ENCODE measurements at regions not wholly inside any gene's neighbourhood (a gene's known extent, or its start where the extent isn't known, plus 50 kb on each side); places are given as distances from the start of the nearest gene placed in this dataset.

DNA sequence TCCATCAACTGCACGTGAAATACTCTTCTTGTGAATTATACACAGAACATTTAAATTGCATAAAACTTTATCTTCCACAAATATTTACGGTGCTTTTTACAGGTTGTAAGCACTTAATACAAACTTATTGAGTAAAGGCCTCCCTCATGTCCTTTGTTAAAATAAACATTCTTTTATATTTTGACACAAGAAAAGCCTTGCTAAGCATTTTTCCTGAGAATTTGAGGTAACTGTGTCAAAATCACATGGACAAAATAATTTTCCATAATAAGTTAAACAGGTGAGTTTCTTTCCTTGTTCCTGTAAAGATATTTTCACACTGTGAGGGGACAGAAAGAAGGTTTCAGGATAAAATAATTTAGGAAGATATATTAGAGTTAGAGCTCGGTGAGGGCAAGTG lies 1317.1 kb upstream of the ZEB2 start:
- DNase-seq (ENCODE audit: low read depth): no peak
- no peak overlapping the region for H3K4me3 ChIP-seq (ENCODE audit: low read depth, low read length)

DNA sequence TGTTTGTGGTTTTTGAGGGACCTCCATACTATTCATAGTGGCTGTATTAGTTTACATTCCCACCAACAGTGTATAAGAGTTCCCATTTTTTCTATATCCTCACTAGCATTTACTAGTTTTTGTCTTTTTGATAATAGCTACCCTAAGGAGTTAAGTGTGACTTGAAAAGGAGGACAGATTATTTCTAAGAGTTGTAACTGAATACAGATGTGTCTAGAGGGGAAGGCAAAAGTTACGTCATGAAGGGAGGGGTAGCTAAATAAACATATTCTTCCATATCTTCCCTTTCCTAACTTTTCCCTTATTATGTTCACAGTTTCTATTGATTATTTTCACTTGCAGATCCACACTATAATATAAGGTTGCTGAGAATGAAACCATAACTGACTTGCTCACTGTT lies 1315.7 kb upstream of the ZEB2 start:
- no peak for DNase-seq (ENCODE audit: low read depth)
- no peak overlapping the region for H3K4me3 ChIP-seq (ENCODE audit: low read depth, low read length)

DNA sequence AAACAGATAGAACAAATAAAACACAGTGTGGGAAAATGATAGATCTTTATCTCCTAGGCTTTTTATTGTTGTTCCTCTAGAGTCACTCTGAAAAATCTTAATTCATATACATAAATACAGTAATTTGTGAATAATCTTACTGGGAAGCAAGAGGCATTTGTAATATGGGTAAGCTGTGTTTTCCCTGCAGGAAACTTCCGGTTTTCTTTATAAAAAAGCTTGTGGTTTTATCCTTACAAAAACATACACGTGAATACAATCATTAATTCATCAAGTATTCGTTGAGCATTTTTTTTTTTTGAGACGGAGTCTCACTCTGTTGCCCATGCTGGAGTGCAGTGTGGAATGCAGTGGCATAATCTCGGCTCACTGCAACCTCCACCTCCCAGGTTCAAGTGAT lies 1312.8 kb upstream of the ZEB2 start:
- H3K4me3 ChIP-seq (ENCODE audit: low read depth, low read length): no peak overlapping the region
- no peak for DNase-seq (ENCODE audit: low read depth)

DNA sequence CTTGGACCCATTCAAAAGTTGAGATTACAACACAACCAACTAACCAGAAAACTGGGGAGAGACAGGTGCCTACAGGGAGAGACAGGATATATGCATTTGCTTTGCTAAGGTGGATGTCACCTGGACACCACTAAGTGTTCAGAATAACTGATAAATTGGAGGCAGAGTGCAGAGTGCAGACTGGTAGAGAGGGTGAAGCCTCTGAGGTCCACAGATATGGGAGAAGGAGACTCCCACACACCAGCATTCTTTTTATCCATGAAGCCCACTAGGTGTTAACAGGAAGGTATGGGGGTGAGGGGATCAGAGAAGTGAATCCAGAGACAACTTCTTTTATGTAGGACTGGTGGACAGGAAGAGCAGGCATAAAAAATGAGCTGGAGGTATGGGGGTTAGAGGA lies 1310.0 kb upstream of the ZEB2 start:
- no peak overlapping the region for H3K4me3 ChIP-seq (ENCODE audit: low read depth, low read length)
- no peak for DNase-seq (ENCODE audit: low read depth)

GRCh38 chr2:145827235-145827634 lies 1307.3 kb upstream of the ZEB2 start:
- no peak overlapping the region for H3K4me3 ChIP-seq (ENCODE audit: low read depth, low read length)
- DNase-seq (ENCODE audit: low read depth): no peak

- H3K4me3 ChIP-seq (ENCODE audit: low read depth, low read length): no peak overlapping the region
- DNase-seq (ENCODE audit: low read depth): no peak
These were observed 1304.5 kb upstream of the ZEB2 start for GRCh38 chr2:145824384-145824783.

GRCh38 chr2:145822892-145823534 lies 1303.1 kb upstream of the ZEB2 start:
- DNase-seq (ENCODE audit: low read depth): no peak
- H3K4me3 ChIP-seq (ENCODE audit: low read depth, low read length): no peak overlapping the region

GRCh38 chr2:145820651-145821050 lies 1300.7 kb upstream of the ZEB2 start:
- H3K4me3 ChIP-seq (ENCODE audit: low read depth, low read length): no peak overlapping the region
- DNase-seq (ENCODE audit: low read depth): no peak

DNA sequence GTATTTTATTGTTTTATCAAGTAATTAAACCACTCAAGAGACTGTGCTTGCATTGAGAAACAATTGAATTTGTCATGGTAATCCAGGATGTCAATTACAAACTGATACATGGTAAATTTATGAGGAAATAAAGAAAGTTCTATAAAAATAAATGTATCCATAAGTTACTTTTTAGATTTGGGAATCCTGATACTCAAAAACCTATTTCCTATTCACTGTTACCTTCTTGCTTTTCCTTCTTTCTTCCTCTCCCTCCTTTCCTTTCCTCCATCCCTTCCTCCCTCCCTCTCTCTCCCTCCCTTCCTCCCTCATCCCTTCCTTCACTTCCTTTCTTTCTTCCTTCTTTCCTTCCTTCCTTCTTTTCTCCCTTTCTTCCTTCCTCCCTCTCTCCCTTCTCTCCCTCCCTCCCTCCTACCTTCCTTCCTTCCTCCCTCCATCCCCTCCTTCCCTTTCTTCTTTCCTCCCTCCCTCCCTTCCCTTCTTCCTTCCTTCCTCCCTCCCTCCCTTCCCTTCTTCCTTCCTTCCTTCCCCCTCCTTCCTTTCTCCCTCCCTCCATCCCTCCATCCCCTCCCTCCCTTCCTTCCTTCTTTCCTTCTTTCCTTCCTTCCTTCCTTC lies 1299.1 kb upstream of the ZEB2 start:
- DNase-seq (ENCODE audit: low read depth): no peak

GRCh38 chr2:145815933-145816332 lies 1296.0 kb upstream of the ZEB2 start:
- no peak overlapping the region for H3K4me3 ChIP-seq (ENCODE audit: low read depth, low read length)
- no peak for DNase-seq (ENCODE audit: low read depth)

More for the DNA sequence above, 1299.1 kb upstream of the ZEB2 start:
- no peak overlapping the region for H3K4me3 ChIP-seq (ENCODE audit: low read depth, low read length)

GRCh38 chr2:145813481-145813880 lies 1293.6 kb upstream of the ZEB2 start:
- H3K4me3 ChIP-seq (ENCODE audit: low read depth, low read length): no peak overlapping the region
- DNase-seq (ENCODE audit: low read depth): no peak

GRCh38 chr2:145812165-145812554 lies 1292.2 kb upstream of the ZEB2 start:
- H3K4me3 ChIP-seq (ENCODE audit: low read depth, low read length): no peak overlapping the region
- no peak for DNase-seq (ENCODE audit: low read depth)

GRCh38 chr2:145811276-145812164 lies 1291.6 kb upstream of the ZEB2 start:
- DNase-seq (ENCODE audit: low read depth): no peak
- H3K4me3 ChIP-seq (ENCODE audit: low read depth, low read length): no peak overlapping the region

DNA sequence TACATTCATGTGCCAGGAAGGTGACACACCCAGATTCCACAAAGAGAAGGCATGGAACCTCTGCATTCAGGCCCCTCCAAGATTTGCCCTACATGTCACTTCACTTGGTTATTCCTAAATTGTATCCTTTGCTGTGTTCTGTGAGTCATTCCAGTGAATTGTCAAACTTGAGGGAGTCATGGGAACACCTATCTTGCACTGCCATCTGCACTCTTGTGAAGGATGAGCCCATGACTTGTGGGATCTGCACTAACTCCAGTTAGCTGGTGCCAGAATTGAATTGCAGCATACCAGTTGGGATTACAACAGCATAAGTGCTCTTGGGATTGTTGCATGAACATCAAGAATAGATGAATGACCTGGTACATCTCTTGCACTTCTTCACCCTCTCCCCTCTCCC lies 1288.0 kb upstream of the ZEB2 start:
- no peak overlapping the region for H3K4me3 ChIP-seq (ENCODE audit: low read depth, low read length)
- DNase-seq (ENCODE audit: low read depth): no peak

DNA sequence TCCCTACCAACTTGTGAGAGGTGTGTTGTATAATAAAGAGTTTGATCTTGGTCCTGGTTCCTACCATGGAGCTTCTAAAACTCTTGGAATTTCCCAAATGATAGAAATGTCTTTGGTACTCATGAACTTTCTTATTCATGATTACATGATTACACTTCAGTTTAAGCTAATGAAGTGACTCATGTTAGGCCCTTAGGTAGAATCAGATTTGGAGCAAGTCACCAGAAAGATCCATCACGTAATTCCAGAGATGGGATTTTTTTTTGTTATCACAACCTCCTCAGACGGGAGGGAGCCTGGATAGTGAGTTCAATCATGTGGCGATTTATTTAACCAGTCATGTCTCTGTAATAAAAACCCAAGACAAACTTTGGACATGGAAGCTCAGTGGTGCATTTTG lies 1287.6 kb upstream of the ZEB2 start:
- H3K4me3 ChIP-seq (ENCODE audit: low read depth, low read length): no peak overlapping the region
- DNase-seq (ENCODE audit: low read depth): no peak

- DNase-seq (ENCODE audit: low read depth): no peak
These were observed 1286.6 kb upstream of the ZEB2 start for GRCh38 chr2:145806546-145806945.

GRCh38 chr2:145802133-145802532 lies 1282.2 kb upstream of the ZEB2 start:
- no peak for DNase-seq (ENCODE audit: low read depth)

More at GRCh38 chr2:145806546-145806945, 1286.6 kb upstream of the ZEB2 start:
- no peak overlapping the region for H3K4me3 ChIP-seq (ENCODE audit: low read depth, low read length)

DNA sequence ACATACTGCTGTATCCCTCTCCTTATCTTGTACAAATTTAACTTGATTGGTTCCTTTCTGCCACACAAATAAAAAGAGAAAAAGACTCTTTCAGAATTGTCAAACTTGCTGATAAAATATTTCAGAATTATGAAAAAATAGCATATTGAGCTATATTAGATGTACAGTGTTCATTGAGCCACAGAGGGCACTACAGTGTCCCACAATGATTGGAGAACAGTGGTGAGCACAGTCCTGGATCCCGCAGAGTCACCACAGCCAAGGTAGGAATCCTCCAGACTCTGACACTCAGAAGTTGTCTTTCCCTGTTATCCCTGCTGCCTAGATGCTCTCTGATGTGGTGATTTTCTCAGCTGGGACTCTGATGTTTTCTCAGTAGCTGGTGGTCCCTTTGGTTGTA lies 1281.3 kb upstream of the ZEB2 start:
- no peak overlapping the region for H3K4me3 ChIP-seq (ENCODE audit: low read depth, low read length)
- no peak for DNase-seq (ENCODE audit: low read depth)

More at GRCh38 chr2:145802133-145802532, 1282.2 kb upstream of the ZEB2 start:
- no peak overlapping the region for H3K4me3 ChIP-seq (ENCODE audit: low read depth, low read length)

DNA sequence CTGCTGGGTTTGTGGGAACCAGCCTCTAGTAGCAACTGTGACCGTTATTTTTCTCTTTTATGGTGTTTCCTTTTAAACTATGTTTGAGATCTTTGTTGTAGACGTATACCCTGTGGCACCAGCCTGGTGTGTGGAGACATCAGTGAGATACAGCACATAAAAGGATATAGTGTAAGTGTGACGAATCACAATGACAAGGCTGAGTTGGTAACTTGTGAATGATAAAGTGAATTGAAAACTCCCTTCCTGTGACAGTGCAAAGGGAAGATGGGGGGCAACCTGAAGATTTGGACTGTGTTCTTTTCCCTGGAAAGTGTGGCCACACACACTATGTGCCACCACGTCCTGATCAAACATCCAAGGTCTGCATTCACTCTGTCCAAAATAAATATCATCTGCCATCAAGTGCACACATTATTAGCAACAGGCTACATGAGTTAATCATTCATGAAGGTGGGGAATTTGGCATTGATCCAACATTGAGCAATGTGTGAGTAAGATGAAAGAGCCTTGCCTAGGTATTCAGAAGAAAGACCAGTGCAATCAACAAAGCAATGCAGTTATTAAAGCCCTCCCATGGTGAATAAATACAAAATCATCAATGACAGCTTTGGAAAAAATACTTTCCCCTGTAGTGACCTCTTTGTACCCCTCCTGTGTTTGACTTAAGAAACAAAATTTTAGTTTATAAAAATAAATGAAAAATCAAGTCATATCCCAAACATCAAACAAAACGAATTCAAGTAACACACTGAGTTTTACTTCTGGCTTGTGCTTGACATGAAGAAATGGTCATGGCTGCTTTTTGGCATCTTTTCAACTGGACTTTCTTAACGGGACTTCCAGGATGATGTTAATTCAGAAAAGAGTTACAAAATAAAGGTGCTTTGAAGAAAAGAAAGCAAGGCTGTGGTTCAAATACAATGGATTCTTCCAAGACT lies 1280.5 kb upstream of the ZEB2 start:
- DNase-seq (ENCODE audit: low read depth): no peak
- no peak overlapping the region for H3K4me3 ChIP-seq (ENCODE audit: low read depth, low read length)

All from skeletal muscle cell (primary cell).